NT2/D1 (cell line): ENCODE measurements at regions not wholly inside any gene's neighbourhood (a gene's known extent, or its start where the extent isn't known, plus 50 kb on each side); places are given as distances from the start of the nearest gene placed in this dataset.

ENCODE experiments used
- SUZ12 ChIP-seq: IDR thresholded peaks from 2 replicates; pipeline ENCODE4 v1.6.1; 2011; ENCODE audit not compliant: insufficient read length, insufficient read depth; ENCODE audit errors: extremely low read depth
- YY1 ChIP-seq: IDR thresholded peaks from 2 replicates; pipeline ENCODE4 v1.6.1; 2011; ENCODE audit not compliant: insufficient read length, insufficient read depth
- ZNF274 ChIP-seq: IDR thresholded peaks from 2 replicates; pipeline ENCODE4 v1.6.1; 2011; ENCODE audit warnings: mild to moderate bottlenecking, low read depth, low read length

- TF ChIP-seq YY1 (no peak), ZNF274 (no peak), SUZ12 (no peak)
Observed at GRCh38 chr11:70577948-70578347, 179.6 kb downstream of the CTTN start.
